ENCODE measurements at regions not wholly inside any gene's neighbourhood (a gene's known extent, or its start where the extent isn't known, plus 50 kb on each side); places are given as distances from the start of the nearest gene placed in this dataset.

DNA sequence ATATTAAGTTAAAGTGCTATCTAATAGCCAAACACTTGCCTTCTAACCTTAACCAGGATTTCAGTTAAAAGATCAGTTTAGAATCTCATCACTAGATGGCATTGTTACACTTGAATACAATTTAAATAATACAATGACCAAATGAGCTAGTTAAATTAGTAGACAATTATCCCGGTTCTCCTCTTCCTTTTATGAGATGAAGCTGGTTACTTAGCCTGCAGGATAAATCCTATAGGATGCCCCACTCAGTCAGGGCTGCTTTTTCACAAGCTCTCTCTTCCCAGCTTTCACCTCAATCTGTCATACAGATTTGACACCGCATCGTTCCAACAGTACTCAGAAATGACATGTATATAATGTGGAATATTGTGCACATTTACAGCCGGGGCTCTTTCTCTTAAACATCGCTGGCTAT is 678.8 kb downstream of the KCNJ3 start:
- DNase-seq = no peak

DNA sequence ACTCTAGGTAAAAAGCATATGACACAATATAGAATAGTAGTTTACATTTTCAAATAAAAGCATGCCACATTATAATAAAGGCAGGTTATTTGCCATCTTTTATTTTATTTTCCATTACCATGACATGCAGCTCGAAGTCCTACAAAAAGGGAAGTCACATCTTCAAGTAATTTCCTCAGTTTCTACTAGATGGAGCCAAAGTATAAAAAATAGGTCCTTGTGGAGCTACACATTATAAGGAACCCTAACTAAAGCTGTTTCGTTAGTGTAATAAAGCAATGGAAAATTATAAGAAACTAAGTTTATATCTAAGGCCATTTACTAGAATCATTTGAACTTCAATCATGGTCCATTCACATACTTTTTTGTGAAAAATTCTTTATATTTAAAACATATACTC is 674.5 kb downstream of the KCNJ3 start:
- peak; percentile 15 for DNase-seq

DNA sequence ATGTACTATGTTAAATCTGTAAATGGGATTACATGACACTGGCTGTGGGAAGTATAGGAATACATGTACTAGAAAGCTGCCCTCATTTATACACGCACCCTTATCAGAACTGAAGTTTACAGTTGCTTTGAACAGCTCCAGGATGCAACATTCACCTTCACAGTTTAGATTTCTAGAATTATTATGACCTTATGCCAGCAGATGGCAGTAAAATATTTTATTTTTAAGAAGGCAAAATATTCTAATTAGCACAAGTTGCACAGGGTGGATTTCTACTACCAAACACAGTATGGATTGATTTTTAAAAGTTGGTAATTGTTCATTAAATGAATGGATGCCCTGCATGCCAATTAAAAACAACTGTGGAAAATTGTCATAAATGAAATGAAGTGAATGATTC is 670.4 kb downstream of the KCNJ3 start:
- DNase-seq = peak; percentile 11

GRCh38 chr2:155364766-155365165 is 666.3 kb downstream of the KCNJ3 start:
- DNase-seq = no peak

GRCh38 chr2:155363349-155363888 is 664.9 kb downstream of the KCNJ3 start:
- no peak for DNase-seq

DNA sequence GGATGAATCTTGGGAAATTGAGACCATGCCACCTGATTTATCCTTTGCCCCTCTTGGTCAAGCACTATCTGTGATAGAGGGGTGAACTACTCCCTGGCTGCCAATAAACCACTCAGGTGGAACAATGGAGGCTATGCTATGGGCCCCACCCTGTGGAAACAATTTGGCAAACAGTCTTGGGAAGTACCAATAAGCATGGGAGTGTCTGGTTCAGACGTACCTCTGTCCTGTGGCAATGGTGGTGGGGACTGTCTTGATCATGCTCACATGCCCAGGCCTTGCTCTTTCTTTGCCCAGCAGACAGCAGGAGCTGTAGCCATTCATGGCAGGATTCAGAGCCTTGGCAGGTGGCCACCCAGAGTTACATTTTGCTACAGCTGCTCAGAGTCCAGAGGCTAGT is 658.7 kb downstream of the KCNJ3 start:
- DNase-seq = peak; percentile 20

DNA sequence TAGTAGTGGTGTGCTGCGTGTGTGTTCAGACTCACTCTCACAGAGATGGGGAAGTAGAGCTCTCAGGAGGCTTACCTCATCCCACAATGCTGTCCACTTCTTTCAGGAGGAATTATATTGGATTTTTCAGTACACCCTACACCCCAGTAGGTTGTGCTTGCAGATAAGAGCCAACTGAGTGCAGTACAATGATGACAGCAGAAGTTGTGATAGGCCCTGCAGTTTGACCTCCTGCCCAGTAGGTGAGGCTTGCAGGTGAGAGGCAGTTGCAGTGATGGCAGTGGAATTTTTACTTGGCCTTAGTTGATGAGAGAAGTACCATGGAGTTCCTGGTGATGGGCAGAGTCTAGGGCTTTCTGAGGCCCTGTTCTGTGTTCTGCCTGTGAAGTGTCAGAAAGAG is 657.8 kb downstream of the KCNJ3 start:
- DNase-seq = no peak

GRCh38 chr2:155350783-155351580 is 652.5 kb downstream of the KCNJ3 start:
- DNase-seq = no peak

DNA sequence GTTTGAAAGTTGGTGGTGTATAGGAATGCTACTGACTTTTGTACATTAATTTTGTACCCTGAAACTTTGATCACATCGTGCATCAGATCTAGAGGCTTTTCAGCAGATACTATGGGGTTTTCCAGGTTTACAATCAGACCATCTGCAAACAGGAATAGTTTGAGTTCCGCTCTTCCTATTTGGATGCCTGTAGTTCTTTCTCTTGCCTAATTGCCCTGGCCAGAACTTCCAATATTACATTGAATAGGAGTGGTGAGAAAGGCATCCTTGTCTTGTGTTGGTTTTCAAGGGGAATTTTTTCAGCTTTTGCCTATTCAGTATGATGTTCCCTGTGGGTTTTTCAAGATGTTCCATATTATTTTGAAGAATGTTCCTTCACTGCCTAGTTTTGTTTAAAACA is 633.5 kb downstream of the KCNJ3 start:
- no peak for DNase-seq

- no peak for DNase-seq
Measured at GRCh38 chr2:155320236-155320635, 621.7 kb downstream of the KCNJ3 start.

- DNase-seq = no peak
Measured at GRCh38 chr2:155318710-155319109, 620.2 kb downstream of the KCNJ3 start.

DNA sequence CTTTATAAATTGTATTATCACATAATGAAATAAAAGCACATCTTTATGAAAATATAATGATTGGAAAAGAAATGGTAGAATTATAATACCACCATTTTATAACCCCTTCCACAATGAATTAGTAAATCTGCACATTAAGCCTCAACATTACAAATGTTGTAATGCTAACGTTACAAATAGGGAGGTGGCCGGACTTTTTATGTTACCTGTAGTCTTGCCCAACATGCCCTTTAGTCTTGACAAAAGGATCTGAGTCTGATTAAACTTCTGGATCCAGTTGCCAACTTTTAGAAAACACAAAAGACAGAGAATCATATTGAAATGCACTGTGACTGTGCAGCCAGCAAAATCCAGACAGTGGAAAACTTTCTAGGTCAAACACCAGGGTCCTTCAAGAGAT is 617.3 kb downstream of the KCNJ3 start:
- DNase-seq = no peak

- peak; percentile 31 for DNase-seq
Measured at GRCh38 chr2:155310589-155310988, 612.1 kb downstream of the KCNJ3 start.

- no peak for DNase-seq
Measured at GRCh38 chr2:155309483-155309882, 611.0 kb downstream of the KCNJ3 start.

DNA sequence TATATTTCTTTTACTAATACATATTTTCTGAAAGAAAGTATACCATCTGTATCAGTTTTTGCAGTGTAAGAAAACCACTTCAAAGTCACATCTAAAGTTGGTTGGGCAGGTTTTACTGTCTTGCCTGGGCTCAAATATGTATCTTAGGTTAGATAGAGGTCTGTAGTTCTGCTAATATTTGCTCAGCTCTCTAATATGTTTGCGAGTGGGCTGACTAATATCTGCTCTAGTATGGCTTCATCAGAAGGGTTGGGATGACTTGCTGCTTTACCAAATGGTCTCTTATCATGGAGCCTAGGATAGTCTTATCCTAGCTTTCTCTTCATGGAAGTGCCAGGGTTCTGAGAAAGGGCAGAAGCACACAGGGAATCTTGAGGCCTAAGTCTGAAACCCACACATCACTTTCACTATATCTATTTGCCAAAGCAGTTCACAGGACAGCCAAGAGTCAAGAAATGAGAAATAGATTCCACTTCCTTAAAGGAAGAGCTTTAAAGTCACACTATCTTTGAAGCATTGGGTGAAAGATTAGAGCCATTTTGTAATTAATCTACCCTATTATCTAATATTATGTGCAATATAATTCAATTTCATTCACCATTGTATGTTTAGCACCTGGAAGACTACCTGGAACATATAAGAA is 610.0 kb downstream of the KCNJ3 start:
- no peak for DNase-seq

GRCh38 chr2:155301221-155301620 is 602.7 kb downstream of the KCNJ3 start:
- no peak for DNase-seq

DNA sequence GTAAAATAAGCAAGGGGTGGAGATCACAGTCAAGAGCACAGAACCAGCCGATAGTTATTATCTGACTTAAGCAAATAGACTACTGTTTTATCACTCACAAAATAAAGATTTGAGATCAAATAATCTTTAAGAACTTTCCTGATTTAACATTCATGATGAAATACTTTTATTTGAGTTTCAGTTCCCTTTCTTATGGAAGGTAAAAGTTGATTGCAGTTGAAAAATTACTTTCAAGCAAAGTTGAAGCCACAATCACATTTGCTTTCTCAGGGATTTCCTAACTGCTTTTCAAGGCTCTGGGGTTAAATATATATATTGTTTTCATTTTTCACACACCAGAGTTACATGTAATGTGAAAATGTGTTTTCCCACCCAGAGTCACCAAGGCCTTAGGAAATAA is 599.5 kb downstream of the KCNJ3 start:
- DNase-seq = no peak

- no peak for DNase-seq
Measured at GRCh38 chr2:155294358-155294757, 595.9 kb downstream of the KCNJ3 start.

GRCh38 chr2:155281907-155282306 is 583.4 kb downstream of the KCNJ3 start:
- no peak for DNase-seq

DNA sequence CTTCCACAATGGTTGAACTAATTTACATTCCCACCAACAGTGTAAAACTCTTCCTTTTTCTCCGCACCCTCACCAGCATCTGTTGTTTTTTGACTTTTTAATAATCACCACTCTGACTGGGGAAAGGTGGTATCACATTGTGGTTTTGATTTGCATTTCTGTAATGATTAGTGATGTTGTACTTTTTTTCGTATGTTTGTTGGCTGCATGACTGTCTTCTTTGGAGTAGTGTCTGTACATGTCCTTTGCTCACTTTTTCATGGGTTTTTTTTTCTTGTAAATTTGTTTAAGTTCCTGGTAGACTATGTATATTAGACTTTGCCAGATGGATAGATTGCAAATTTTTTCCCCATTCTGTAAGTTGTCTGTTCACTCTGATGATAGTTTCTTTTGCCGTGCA is 574.8 kb downstream of the KCNJ3 start:
- no peak for DNase-seq

DNA sequence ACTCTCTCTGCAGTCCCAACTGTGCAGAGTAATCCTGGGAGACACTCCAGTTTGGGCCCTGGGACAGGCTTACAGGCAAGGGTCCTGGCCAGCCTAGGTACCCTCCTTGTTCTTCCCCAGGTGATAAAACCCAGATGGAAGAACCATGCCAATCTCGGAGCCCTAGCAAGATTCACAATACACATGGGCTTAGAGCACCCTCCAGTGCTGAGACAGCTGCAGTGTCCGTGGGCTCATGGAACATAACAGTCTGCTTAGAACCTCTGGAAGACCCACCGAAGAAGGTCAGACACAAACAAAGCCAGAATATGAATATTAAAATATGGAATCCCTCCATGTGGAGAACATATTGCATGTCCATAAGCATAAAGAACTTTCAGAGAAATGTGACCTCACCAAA is 568.1 kb downstream of the KCNJ3 start:
- no peak for DNase-seq

DNA sequence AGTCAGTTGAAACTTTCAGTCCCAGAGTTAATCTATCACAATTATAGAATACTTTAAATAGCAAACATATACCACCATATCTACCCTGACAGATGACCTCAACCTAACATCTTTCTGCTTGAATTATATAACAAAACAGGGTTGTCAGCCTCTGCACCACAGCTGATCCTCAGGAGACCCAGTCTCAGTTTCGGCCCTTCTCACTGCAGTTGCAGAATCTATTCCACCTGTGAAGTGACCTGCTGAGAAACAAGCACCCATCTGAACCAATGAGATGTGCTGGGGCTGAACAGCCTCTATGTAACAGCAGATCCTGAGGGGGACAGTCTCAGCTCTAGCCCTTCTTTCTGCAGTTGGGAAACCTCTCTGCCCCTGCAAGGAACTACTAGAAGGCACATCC is 567.6 kb downstream of the KCNJ3 start:
- no peak for DNase-seq

- DNase-seq = peak; percentile 6
Measured at GRCh38 chr2:155256803-155257202, 558.3 kb downstream of the KCNJ3 start.

DNA sequence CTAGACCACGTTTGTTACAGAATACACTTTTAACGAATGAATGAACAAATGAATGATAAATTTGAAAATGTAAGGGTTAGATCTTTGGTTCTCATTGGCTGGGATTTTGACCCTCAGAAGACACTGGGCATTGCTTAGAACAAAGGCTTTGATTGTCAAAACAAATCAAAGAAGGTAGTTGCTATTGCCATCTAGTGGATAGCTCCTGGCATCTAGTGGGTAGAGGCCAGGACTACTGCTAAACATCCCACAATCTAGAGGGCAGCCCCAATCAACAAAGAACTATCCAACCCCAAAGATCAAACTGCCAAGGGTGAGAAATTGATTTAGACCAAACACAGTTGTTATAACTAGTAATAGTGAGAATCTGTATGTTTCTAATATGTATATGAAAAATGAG is 552.3 kb downstream of the KCNJ3 start:
- DNase-seq = peak; percentile 5

Data from RPMI8226 (cell line).